ENCODE measurements at regions not wholly inside any gene's neighbourhood (a gene's known extent, or its start where the extent isn't known, plus 50 kb on each side); places are given as distances from the start of the nearest gene placed in this dataset.

DNA sequence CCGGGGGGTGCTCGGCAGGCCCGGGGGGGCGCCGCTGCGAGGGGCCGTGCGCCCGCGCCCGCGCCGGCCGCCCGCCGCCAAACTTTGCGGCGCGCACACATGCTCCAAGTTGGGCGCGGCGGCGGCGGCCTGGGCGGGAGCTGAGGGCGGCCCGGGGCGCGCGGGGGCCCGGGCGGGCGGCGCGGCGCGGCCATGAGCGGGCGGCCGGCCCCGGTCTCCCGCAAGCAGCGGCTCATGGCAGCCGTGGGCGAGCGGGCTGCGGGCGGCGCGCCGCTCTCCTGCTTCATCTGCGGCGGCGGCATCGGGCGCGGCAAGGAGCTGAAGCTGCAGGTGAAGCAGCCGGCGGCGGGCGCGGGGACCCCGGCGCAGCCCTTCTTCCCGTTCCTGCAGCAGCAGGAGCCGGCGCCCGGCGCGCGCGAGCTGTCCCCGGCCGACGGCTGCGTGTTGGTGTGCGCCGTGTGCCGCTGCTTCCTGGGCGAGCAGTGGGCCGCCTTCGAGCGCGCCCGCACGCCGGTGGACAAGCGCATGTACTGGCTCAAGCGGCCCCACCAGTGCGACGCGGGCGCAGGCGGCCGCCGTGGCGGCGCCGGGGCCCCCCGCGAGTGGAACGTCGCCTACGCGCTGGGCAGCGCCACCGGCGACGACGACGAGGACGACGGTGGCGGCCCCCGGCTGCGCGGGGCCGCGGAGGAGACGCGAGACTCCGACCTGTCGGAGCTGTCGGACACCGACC is 57.2 kb upstream of the CIBAR2 start:
- peaks cover 19% of the 10 kb centered on the region for H3K27me3 Mint-ChIP-seq (ENCODE audit: insufficient read depth)
- WGBS, 2 experiments (ENCODE audit: insufficient coverage in 1 of 2, insufficient read length in 1 of 2) = 0 to 1% methylated on average over 12 to 125 of the region's 125 CpGs
- no peak overlapping the region for H3K27ac Mint-ChIP-seq
- Histone ChIP-seq H3K9me3 (ENCODE audit: control insufficient read depth, low read length) (no peaks in the 10 kb centered on the region), H3K4me1 (ENCODE audit: control insufficient read depth, insufficient read depth, low read length) (peaks cover 7% of the 10 kb centered on the region), H3K27ac (ENCODE audit: low read depth, low read length) (no peak overlapping the region), H3K9ac (ENCODE audit: extremely low read depth, low read length, poor library complexity, severe bottlenecking) (no peak overlapping the region), H3K4me3 (ENCODE audit: low read length) (peak overlapping the region; percentile 40), H3K36me3 (ENCODE audit: control insufficient read depth, insufficient read depth, low read length) (no peaks in the 10 kb centered on the region), H3K27me3 (ENCODE audit: control insufficient read depth, insufficient read depth, low read length, poor library complexity, severe bottlenecking) (peaks cover 13% of the 10 kb centered on the region)
- peaks cover 4% of the 10 kb centered on the region for H3K36me3 Mint-ChIP-seq (ENCODE audit: low read depth)
- H3K4me1 Mint-ChIP-seq = peaks cover 41% of the 10 kb centered on the region
- TF ChIP-seq, protein P1, sequence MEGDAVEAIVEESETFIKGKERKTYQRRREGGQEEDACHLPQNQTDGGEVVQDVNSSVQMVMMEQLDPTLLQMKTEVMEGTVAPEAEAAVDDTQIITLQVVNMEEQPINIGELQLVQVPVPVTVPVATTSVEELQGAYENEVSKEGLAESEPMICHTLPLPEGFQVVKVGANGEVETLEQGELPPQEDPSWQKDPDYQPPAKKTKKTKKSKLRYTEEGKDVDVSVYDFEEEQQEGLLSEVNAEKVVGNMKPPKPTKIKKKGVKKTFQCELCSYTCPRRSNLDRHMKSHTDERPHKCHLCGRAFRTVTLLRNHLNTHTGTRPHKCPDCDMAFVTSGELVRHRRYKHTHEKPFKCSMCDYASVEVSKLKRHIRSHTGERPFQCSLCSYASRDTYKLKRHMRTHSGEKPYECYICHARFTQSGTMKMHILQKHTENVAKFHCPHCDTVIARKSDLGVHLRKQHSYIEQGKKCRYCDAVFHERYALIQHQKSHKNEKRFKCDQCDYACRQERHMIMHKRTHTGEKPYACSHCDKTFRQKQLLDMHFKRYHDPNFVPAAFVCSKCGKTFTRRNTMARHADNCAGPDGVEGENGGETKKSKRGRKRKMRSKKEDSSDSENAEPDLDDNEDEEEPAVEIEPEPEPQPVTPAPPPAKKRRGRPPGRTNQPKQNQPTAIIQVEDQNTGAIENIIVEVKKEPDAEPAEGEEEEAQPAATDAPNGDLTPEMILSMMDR (conservative IDR thresholded peaks at IDR 0.05) = no peak
- H3K9me3 Mint-ChIP-seq = no peaks in the 10 kb centered on the region
- DNase-seq = peak; percentile 74
- H3K4me3 Mint-ChIP-seq = peak overlapping the region; percentile 26

DNA sequence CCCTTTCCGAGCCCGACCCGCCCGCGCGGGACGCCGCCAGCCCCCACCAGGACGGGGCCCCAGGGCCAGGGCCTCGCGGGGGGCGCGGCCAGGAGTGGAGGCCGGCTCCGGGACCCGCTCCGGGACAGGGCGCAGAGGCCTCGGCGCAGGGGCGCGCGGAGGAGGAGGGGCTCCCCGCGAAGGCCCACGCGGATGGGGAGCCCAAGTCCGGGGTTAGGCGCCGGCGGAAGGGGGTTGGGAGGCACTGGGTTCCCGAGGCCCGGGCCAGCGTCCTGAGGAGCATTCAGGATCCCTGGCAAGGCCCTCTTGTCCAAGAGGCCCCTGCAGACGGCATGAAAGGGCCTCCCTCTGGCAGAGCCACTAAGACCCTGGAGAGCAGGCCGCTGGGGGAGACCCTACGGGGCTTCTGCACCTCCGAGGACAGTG is 57.8 kb upstream of the CIBAR2 start:
- Mint-ChIP-seq H3K27me3 (ENCODE audit: insufficient read depth) (peaks cover 16% of the 10 kb centered on the region), H3K4me1 (peaks cover 46% of the 10 kb centered on the region), H3K36me3 (ENCODE audit: low read depth) (peaks cover 4% of the 10 kb centered on the region), H3K9me3 (no peaks in the 10 kb centered on the region), H3K27ac (no peak overlapping the region), H3K4me3 (peak overlapping the region; percentile 41)
- Histone ChIP-seq H3K27ac (ENCODE audit: low read depth, low read length) (no peak overlapping the region), H3K9me3 (ENCODE audit: control insufficient read depth, low read length) (no peaks in the 10 kb centered on the region), H3K4me1 (ENCODE audit: control insufficient read depth, insufficient read depth, low read length) (peaks cover 7% of the 10 kb centered on the region), H3K36me3 (ENCODE audit: control insufficient read depth, insufficient read depth, low read length) (no peaks in the 10 kb centered on the region), H3K9ac (ENCODE audit: extremely low read depth, low read length, poor library complexity, severe bottlenecking) (no peak overlapping the region), H3K27me3 (ENCODE audit: control insufficient read depth, insufficient read depth, low read length, poor library complexity, severe bottlenecking) (peaks cover 13% of the 10 kb centered on the region), H3K4me3 (ENCODE audit: low read length) (peak overlapping the region; percentile 40)
- 19 to 27% methylated on average over 17 to 38 of the region's 38 CpGs for WGBS, 2 experiments (ENCODE audit: insufficient coverage in 1 of 2, insufficient read length in 1 of 2)
- DNase-seq = no peak
- TF ChIP-seq, protein P1 (conservative IDR thresholded peaks at IDR 0.05) = no peak

DNA sequence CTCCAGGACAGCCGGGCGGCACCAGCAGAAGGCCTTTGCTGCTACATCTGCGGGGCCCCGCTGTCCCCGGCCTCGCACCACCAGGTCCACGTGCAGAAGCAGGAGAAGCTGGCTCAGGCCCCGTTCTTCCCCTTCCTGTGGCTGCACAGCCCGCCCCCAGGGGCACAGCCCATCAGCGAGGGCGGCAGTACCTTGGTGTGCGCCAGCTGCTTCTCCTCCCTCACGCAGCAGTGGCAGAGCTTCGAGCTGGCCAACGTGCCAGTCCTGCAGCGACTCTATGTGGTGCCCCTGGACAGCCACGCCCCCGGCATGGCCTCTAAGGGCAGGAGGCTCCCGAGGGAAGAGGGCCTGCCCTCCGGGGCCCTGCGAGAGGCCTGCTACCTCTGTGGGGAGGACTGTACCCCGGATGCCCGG is 58.3 kb upstream of the CIBAR2 start:
- 82 to 91% methylated on average over 12 to 23 of the region's 23 CpGs for WGBS, 2 experiments (ENCODE audit: insufficient coverage in 1 of 2, insufficient read length in 1 of 2)
- no peak overlapping the region for H3K9ac ChIP-seq (ENCODE audit: extremely low read depth, low read length, poor library complexity, severe bottlenecking)
- Mint-ChIP-seq H3K4me3 (peak overlapping the region; percentile 41), H3K4me1 (peaks cover 46% of the 10 kb centered on the region), H3K36me3 (ENCODE audit: low read depth) (peaks cover 4% of the 10 kb centered on the region), H3K9me3 (no peaks in the 10 kb centered on the region), H3K27me3 (ENCODE audit: insufficient read depth) (peaks cover 16% of the 10 kb centered on the region), H3K27ac (no peak overlapping the region)
- no peaks in the 10 kb centered on the region for H3K36me3 ChIP-seq (ENCODE audit: control insufficient read depth, insufficient read depth, low read length)
- no peak overlapping the region for H3K27ac ChIP-seq (ENCODE audit: low read depth, low read length)
- H3K4me3 ChIP-seq (ENCODE audit: low read length) = no peak overlapping the region
- H3K4me1 ChIP-seq (ENCODE audit: control insufficient read depth, insufficient read depth, low read length) = peaks cover 7% of the 10 kb centered on the region
- peaks cover 13% of the 10 kb centered on the region for H3K27me3 ChIP-seq (ENCODE audit: control insufficient read depth, insufficient read depth, low read length, poor library complexity, severe bottlenecking)
- no peaks in the 10 kb centered on the region for H3K9me3 ChIP-seq (ENCODE audit: control insufficient read depth, low read length)
- DNase-seq = no peak
- TF ChIP-seq, protein P1 (conservative IDR thresholded peaks at IDR 0.05) = no peak

All from endodermal cell (in vitro differentiated cells).